ENCODE measurements at regions not wholly inside any gene's neighbourhood (a gene's known extent, or its start where the extent isn't known, plus 50 kb on each side); places are given as distances from the start of the nearest gene placed in this dataset.

GRCh38 chrX:7201496-7201895, 53.5 kb upstream of the PUDP start:
- TF ChIP-seq, protein P1, sequence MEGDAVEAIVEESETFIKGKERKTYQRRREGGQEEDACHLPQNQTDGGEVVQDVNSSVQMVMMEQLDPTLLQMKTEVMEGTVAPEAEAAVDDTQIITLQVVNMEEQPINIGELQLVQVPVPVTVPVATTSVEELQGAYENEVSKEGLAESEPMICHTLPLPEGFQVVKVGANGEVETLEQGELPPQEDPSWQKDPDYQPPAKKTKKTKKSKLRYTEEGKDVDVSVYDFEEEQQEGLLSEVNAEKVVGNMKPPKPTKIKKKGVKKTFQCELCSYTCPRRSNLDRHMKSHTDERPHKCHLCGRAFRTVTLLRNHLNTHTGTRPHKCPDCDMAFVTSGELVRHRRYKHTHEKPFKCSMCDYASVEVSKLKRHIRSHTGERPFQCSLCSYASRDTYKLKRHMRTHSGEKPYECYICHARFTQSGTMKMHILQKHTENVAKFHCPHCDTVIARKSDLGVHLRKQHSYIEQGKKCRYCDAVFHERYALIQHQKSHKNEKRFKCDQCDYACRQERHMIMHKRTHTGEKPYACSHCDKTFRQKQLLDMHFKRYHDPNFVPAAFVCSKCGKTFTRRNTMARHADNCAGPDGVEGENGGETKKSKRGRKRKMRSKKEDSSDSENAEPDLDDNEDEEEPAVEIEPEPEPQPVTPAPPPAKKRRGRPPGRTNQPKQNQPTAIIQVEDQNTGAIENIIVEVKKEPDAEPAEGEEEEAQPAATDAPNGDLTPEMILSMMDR (IDR thresholded peaks at IDR 0.05) = no peak
- Histone ChIP-seq H3K4me3 (no peak overlapping the region), H3K9me3 (no peaks in the 10 kb centered on the region), H3K27me3 (no peaks in the 10 kb centered on the region), H3K27ac (no peak overlapping the region), H3K4me1 (no peaks in the 10 kb centered on the region), H3K36me3 (no peaks in the 10 kb centered on the region)
- intact Hi-C loops (cut with DNase I) = no loop called here
- no peak for ATAC-seq
- no peak for DNase-seq

DNA sequence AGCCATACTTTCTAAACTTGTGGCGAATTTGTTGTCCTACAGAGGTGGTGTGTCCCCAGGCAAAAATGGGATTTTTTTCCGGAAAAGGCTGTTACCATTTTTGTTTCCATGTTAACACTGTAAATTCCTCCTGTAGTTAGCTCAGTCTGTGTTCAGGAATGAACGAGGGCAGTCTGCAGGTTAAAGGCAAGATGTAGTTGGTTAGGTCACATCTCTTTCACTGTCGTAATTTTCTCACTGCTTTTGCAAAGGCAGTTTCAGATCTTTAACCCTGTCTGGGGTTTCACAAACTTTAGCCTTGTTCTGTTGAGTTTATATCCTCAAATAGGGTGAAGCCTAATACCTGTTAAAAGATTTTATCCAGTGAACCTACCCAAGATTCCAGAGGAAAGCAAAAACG, 50.5 kb upstream of the PUDP start:
- ATAC-seq = no peak
- H3K4me1 ChIP-seq = no peaks in the 10 kb centered on the region
- no peaks in the 10 kb centered on the region for H3K36me3 ChIP-seq
- no peak overlapping the region for H3K27ac ChIP-seq
- no peak for DNase-seq
- H3K9me3 ChIP-seq = no peaks in the 10 kb centered on the region
- H3K4me3 ChIP-seq = no peak overlapping the region
- H3K27me3 ChIP-seq = no peaks in the 10 kb centered on the region
- TF ChIP-seq, protein P1 (IDR thresholded peaks at IDR 0.05) = no peak
- intact Hi-C loops (cut with DNase I) = no loop called here

Data from upper lobe of right lung (tissue), 1 donor.